ENCODE measurements at regions not wholly inside any gene's neighbourhood (a gene's known extent, or its start where the extent isn't known, plus 50 kb on each side); places are given as distances from the start of the nearest gene placed in this dataset.
"Not testable (repeated sequence)": the region's sequence is repeated elsewhere in the genome, so short reads cannot be mapped to it uniquely, and the experiment has no call there.

- no peak for TF ChIP-seq CTCF (IDR thresholded peaks at IDR 0.05; ENCODE audit: control insufficient read depth, insufficient read depth, low read depth, low read length, missing control alignments)
- no peak for DNase-seq (ENCODE audit: low read depth)
- no peak overlapping the region for H3K4me3 ChIP-seq (ENCODE audit: control insufficient read depth, low read depth, low read length)
These were observed 103.7 kb downstream of the SLC17A6 start for GRCh38 chr11:22441831-22442230.

GRCh38 chr11:22435582-22435981 is 97.4 kb downstream of the SLC17A6 start:
- not testable (repeated sequence) for H3K4me3 ChIP-seq (ENCODE audit: control insufficient read depth, low read depth, low read length); DNase-seq (ENCODE audit: low read depth)

- TF ChIP-seq CTCF (IDR thresholded peaks at IDR 0.05; ENCODE audit: control insufficient read depth, insufficient read depth, low read depth, low read length, missing control alignments): no peak
- DNase-seq (ENCODE audit: low read depth): no peak
- H3K4me3 ChIP-seq (ENCODE audit: control insufficient read depth, low read depth, low read length): no peak overlapping the region
These were observed 95.3 kb downstream of the SLC17A6 start for GRCh38 chr11:22433517-22433916.

GRCh38 chr11:22433094-22433455 is 94.9 kb downstream of the SLC17A6 start:
- DNase-seq (ENCODE audit: low read depth): no peak
- no peak overlapping the region for H3K4me3 ChIP-seq (ENCODE audit: control insufficient read depth, low read depth, low read length)
- TF ChIP-seq CTCF (IDR thresholded peaks at IDR 0.05; ENCODE audit: control insufficient read depth, insufficient read depth, low read depth, low read length, missing control alignments): no peak

- DNase-seq (ENCODE audit: low read depth): no peak
- H3K4me3 ChIP-seq (ENCODE audit: control insufficient read depth, low read depth, low read length): no peak overlapping the region
- TF ChIP-seq CTCF (IDR thresholded peaks at IDR 0.05; ENCODE audit: control insufficient read depth, insufficient read depth, low read depth, low read length, missing control alignments): no peak
These were observed 94.3 kb downstream of the SLC17A6 start for GRCh38 chr11:22432291-22433093.

GRCh38 chr11:22431106-22431505 is 92.9 kb downstream of the SLC17A6 start:
- no peak overlapping the region for H3K4me3 ChIP-seq (ENCODE audit: control insufficient read depth, low read depth, low read length)
- no peak for DNase-seq (ENCODE audit: low read depth)
- TF ChIP-seq CTCF (IDR thresholded peaks at IDR 0.05; ENCODE audit: control insufficient read depth, insufficient read depth, low read depth, low read length, missing control alignments): no peak

- no peak overlapping the region for H3K4me3 ChIP-seq (ENCODE audit: control insufficient read depth, low read depth, low read length)
- DNase-seq (ENCODE audit: low read depth): no peak
- no peak for TF ChIP-seq CTCF (IDR thresholded peaks at IDR 0.05; ENCODE audit: control insufficient read depth, insufficient read depth, low read depth, low read length, missing control alignments)
These were observed 92.5 kb downstream of the SLC17A6 start for GRCh38 chr11:22430639-22431038.
